ENCODE measurements at regions not wholly inside any gene's neighbourhood (a gene's known extent, or its start where the extent isn't known, plus 50 kb on each side); places are given as distances from the start of the nearest gene placed in this dataset.

DNA sequence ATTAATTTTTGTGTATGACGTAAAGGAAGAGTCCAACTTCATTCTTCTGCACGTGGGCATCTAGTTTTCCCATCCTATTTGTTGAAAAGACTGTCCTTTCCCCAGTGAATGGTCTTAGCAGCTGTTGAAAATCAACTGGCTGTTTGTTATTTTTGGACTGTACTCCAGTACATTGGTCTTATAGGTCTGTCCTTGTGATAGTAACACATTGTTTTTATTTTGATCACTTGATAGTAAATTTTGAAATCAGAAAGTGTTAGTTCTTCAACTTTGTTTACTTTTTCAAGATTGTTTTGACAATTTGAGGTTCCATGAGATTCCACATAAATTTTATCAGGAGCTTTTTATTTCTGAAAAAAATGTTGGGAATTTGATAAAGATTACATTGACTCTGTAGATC lies 280.2 kb upstream of the FOXQ1 start:
- no peak for DNase-seq
- Histone ChIP-seq H3K4me2 (no peak overlapping the region), H3K27ac (ENCODE audit: low read depth in 2 of 2, low read length in 1 of 2) (no peak overlapping the region), H3K9me2 (no peaks in the 10 kb centered on the region), H3K4me1 (ENCODE audit: control insufficient read depth in 1 of 2, insufficient read depth in 2 of 2, low read depth in 1 of 2, low read length in 1 of 2) (no peaks in the 10 kb centered on the region), H3K36me3 (replicated peaks in 1 of 2; ENCODE audit: control insufficient read depth in 1 of 2, insufficient read depth in 2 of 2, low read length in 1 of 2) (no peaks in the 10 kb centered on the region), H3K27me3 (ENCODE audit: insufficient read depth) (peaks cover 20% of the 10 kb centered on the region), H3F3A (replicated peaks; ENCODE audit: insufficient read depth) (no peaks in the 10 kb centered on the region), H4K20me1 (ENCODE audit: insufficient read depth) (no peaks in the 10 kb centered on the region), H3K9me3 (no peaks in the 10 kb centered on the region), H3K4me3 (ENCODE audit: low read depth in 2 of 2, low read length in 1 of 2) (no peak overlapping the region), H2AFZ (ENCODE audit: low read depth) (no peak overlapping the region), H3K9ac (no peak overlapping the region), H3K79me2 (ENCODE audit: insufficient read depth) (no peaks in the 10 kb centered on the region)
- CTCF ChIA-PET = no interaction called here
- WGBS (ENCODE audit: low lambda C conversion rate) = 5% methylated on average over 2 of the region's 2 CpGs
- POLR2A ChIA-PET = no interaction called here
- TF ChIP-seq ELF1 (IDR thresholded peaks at IDR 0.05) (no peak), JUND (IDR thresholded peaks at IDR 0.05) (no peak), EZH2phosphoT487 (IDR thresholded peaks at IDR 0.05; ENCODE audit: borderline replicate concordance, low read depth) (no peak), TCF12 (IDR thresholded peaks at IDR 0.05) (no peak), GATA2 (CRISPR knock-in tag; IDR thresholded peaks at IDR 0.05) (no peak), RCOR1 (IDR thresholded peaks at IDR 0.05; ENCODE audit: low read length) (no peak), EP300 (IDR thresholded peaks at IDR 0.05; ENCODE audit: borderline replicate concordance in 1 of 2, low read depth in 1 of 2, low read length in 1 of 2) (no peak), MEF2A (IDR thresholded peaks at IDR 0.05; ENCODE audit: borderline replicate concordance, low read depth) (no peak), POLR2AphosphoS5 (IDR thresholded peaks at IDR 0.05; ENCODE audit: low read depth, low read length) (no peak)
- TF ChIP-seq, protein P1, sequence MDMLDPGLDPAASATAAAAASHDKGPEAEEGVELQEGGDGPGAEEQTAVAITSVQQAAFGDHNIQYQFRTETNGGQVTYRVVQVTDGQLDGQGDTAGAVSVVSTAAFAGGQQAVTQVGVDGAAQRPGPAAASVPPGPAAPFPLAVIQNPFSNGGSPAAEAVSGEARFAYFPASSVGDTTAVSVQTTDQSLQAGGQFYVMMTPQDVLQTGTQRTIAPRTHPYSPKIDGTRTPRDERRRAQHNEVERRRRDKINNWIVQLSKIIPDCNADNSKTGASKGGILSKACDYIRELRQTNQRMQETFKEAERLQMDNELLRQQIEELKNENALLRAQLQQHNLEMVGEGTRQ (IDR thresholded peaks at IDR 0.05; ENCODE audit: borderline replicate concordance, low read depth, low read length) = no peak
- TF ChIP-seq, protein P2, sequence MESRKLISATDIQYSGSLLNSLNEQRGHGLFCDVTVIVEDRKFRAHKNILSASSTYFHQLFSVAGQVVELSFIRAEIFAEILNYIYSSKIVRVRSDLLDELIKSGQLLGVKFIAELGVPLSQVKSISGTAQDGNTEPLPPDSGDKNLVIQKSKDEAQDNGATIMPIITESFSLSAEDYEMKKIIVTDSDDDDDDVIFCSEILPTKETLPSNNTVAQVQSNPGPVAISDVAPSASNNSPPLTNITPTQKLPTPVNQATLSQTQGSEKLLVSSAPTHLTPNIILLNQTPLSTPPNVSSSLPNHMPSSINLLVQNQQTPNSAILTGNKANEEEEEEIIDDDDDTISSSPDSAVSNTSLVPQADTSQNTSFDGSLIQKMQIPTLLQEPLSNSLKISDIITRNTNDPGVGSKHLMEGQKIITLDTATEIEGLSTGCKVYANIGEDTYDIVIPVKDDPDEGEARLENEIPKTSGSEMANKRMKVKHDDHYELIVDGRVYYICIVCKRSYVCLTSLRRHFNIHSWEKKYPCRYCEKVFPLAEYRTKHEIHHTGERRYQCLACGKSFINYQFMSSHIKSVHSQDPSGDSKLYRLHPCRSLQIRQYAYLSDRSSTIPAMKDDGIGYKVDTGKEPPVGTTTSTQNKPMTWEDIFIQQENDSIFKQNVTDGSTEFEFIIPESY (IDR thresholded peaks at IDR 0.05; ENCODE audit: borderline replicate concordance, low read depth) = no peak
- TF ChIP-seq, protein P3, sequence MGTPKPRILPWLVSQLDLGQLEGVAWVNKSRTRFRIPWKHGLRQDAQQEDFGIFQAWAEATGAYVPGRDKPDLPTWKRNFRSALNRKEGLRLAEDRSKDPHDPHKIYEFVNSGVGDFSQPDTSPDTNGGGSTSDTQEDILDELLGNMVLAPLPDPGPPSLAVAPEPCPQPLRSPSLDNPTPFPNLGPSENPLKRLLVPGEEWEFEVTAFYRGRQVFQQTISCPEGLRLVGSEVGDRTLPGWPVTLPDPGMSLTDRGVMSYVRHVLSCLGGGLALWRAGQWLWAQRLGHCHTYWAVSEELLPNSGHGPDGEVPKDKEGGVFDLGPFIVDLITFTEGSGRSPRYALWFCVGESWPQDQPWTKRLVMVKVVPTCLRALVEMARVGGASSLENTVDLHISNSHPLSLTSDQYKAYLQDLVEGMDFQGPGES (IDR thresholded peaks at IDR 0.05; ENCODE audit: low read depth, low read length) = no peak

DNA sequence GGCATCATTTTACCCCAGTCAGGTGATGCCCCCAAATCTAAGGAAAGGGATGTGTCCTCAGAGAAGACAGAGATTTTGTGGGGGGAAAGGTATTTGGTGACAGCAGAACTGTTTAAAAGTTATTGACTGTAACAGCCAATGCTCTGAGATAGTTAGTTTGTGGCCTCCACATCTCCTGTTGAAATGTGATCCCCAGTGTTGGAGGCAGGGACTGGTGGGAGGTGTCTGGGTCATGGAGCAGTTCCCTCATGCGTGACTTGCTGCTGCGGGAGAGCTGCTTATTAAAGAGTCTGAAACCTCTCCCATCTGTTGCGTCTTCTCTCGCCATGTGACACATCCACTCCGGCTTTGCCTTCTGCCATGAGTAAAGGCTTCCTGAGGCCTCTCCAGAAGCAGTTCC lies 282.8 kb upstream of the FOXQ1 start:
- H2AFZ ChIP-seq (ENCODE audit: low read depth) = no peak overlapping the region
- H3K4me3 ChIP-seq (ENCODE audit: low read depth in 2 of 2, low read length in 1 of 2) = no peak overlapping the region
- CTCF ChIA-PET = no interaction called here
- TF ChIP-seq MXI1 (IDR thresholded peaks at IDR 0.05; ENCODE audit: low read depth, low read length) (no peak), SMC3 (IDR thresholded peaks at IDR 0.05; ENCODE audit: low read depth, low read length) (no peak), SIN3A (IDR thresholded peaks at IDR 0.05; ENCODE audit: borderline replicate concordance, low read depth, low read length) (no peak), JUND (IDR thresholded peaks at IDR 0.05) (no peak), FOSL2 (IDR thresholded peaks at IDR 0.05; ENCODE audit: borderline replicate concordance, low read depth) (no peak), CHD2 (IDR thresholded peaks at IDR 0.05; ENCODE audit: low read length, partially characterized antibody) (no peak)
- TF ChIP-seq, protein P4, sequence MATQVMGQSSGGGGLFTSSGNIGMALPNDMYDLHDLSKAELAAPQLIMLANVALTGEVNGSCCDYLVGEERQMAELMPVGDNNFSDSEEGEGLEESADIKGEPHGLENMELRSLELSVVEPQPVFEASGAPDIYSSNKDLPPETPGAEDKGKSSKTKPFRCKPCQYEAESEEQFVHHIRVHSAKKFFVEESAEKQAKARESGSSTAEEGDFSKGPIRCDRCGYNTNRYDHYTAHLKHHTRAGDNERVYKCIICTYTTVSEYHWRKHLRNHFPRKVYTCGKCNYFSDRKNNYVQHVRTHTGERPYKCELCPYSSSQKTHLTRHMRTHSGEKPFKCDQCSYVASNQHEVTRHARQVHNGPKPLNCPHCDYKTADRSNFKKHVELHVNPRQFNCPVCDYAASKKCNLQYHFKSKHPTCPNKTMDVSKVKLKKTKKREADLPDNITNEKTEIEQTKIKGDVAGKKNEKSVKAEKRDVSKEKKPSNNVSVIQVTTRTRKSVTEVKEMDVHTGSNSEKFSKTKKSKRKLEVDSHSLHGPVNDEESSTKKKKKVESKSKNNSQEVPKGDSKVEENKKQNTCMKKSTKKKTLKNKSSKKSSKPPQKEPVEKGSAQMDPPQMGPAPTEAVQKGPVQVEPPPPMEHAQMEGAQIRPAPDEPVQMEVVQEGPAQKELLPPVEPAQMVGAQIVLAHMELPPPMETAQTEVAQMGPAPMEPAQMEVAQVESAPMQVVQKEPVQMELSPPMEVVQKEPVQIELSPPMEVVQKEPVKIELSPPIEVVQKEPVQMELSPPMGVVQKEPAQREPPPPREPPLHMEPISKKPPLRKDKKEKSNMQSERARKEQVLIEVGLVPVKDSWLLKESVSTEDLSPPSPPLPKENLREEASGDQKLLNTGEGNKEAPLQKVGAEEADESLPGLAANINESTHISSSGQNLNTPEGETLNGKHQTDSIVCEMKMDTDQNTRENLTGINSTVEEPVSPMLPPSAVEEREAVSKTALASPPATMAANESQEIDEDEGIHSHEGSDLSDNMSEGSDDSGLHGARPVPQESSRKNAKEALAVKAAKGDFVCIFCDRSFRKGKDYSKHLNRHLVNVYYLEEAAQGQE (IDR thresholded peaks at IDR 0.05; ENCODE audit: low read depth, low read length) = no peak
- H3K4me1 ChIP-seq (ENCODE audit: control insufficient read depth in 1 of 2, insufficient read depth in 2 of 2, low read depth in 1 of 2, low read length in 1 of 2) = no peaks in the 10 kb centered on the region
- H3F3A ChIP-seq (replicated peaks; ENCODE audit: insufficient read depth) = no peaks in the 10 kb centered on the region
- H3K36me3 ChIP-seq (replicated peaks in 1 of 2; ENCODE audit: control insufficient read depth in 1 of 2, insufficient read depth in 2 of 2, low read length in 1 of 2) = no peaks in the 10 kb centered on the region
- no peaks in the 10 kb centered on the region for H3K9me3 ChIP-seq
- no peak overlapping the region for H3K4me2 ChIP-seq
- no peaks in the 10 kb centered on the region for H4K20me1 ChIP-seq (ENCODE audit: insufficient read depth)
- no peaks in the 10 kb centered on the region for H3K79me2 ChIP-seq (ENCODE audit: insufficient read depth)
- DNase-seq = no peak
- WGBS (ENCODE audit: low lambda C conversion rate) = 15% methylated on average over 4 of the region's 5 CpGs
- POLR2A ChIA-PET = no interaction called here
- no peaks in the 10 kb centered on the region for H3K9me2 ChIP-seq
- H3K27me3 ChIP-seq (ENCODE audit: insufficient read depth) = peaks cover 13% of the 10 kb centered on the region
- no peak overlapping the region for H3K9ac ChIP-seq
- no peak overlapping the region for H3K27ac ChIP-seq (ENCODE audit: low read depth in 2 of 2, low read length in 1 of 2)

Data from SK-N-SH (cell line).